ENCODE measurements at regions not wholly inside any gene's neighbourhood (a gene's known extent, or its start where the extent isn't known, plus 50 kb on each side); places are given as distances from the start of the nearest gene placed in this dataset.

- TF ChIP-seq, protein P1, sequence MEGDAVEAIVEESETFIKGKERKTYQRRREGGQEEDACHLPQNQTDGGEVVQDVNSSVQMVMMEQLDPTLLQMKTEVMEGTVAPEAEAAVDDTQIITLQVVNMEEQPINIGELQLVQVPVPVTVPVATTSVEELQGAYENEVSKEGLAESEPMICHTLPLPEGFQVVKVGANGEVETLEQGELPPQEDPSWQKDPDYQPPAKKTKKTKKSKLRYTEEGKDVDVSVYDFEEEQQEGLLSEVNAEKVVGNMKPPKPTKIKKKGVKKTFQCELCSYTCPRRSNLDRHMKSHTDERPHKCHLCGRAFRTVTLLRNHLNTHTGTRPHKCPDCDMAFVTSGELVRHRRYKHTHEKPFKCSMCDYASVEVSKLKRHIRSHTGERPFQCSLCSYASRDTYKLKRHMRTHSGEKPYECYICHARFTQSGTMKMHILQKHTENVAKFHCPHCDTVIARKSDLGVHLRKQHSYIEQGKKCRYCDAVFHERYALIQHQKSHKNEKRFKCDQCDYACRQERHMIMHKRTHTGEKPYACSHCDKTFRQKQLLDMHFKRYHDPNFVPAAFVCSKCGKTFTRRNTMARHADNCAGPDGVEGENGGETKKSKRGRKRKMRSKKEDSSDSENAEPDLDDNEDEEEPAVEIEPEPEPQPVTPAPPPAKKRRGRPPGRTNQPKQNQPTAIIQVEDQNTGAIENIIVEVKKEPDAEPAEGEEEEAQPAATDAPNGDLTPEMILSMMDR (IDR thresholded peaks at IDR 0.05), result no peak
- TF ChIP-seq POLR2A (IDR thresholded peaks at IDR 0.05), result no peak
Observed at GRCh38 chr7:10612950-10613349, 360.7 kb upstream of the PHF14 start.

Measured in testis (tissue), 2 donors.